Epithelial cell of esophagus (primary cell): ENCODE measurements at regions not wholly inside any gene's neighbourhood (a gene's known extent, or its start where the extent isn't known, plus 50 kb on each side); places are given as distances from the start of the nearest gene placed in this dataset.

Experiments used
- DNase-seq: peaks from one replicate; pipeline ENCODE4 v3.0.0; 2010; ENCODE audit warnings: low read depth
- H3K4me3 ChIP-seq: 2 replicates; pipeline ENCODE4 v1.5.1; 2011; ENCODE audit warnings: mild to moderate bottlenecking, low read length, control low read depth
- TF ChIP-seq, protein P1 (sequence below): IDR thresholded peaks from 2 replicates; pipeline ENCODE4 v1.5.1; 2011; ENCODE audit warnings: low read depth, mild to moderate bottlenecking, low read length, control low read depth, inconsistent platforms; ENCODE audit not compliant: insufficient read depth; ENCODE audit errors: missing control alignments

DNA sequence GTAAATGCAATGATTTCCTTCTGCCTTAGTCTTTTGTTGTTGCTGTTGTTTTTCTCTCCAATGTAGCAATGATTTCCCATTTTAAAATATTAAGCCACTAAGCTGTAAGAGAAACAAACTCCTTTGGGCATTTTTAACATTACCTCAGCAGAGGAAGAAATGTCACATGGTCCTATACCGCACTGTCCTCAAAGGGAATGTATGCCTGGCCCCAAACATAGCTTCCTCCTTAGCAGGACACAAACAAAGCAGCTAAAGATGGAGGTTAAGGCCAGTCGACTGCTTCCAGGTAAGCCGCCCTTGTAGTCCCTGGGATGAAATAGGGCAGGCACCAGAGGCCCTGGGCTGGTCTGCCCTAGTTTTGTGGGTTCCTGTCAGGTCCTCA lies 249.0 kb downstream of the TSHZ3 start:
- H3K4me3 ChIP-seq = no peak overlapping the region
- no peak for DNase-seq
- TF ChIP-seq, protein P1, sequence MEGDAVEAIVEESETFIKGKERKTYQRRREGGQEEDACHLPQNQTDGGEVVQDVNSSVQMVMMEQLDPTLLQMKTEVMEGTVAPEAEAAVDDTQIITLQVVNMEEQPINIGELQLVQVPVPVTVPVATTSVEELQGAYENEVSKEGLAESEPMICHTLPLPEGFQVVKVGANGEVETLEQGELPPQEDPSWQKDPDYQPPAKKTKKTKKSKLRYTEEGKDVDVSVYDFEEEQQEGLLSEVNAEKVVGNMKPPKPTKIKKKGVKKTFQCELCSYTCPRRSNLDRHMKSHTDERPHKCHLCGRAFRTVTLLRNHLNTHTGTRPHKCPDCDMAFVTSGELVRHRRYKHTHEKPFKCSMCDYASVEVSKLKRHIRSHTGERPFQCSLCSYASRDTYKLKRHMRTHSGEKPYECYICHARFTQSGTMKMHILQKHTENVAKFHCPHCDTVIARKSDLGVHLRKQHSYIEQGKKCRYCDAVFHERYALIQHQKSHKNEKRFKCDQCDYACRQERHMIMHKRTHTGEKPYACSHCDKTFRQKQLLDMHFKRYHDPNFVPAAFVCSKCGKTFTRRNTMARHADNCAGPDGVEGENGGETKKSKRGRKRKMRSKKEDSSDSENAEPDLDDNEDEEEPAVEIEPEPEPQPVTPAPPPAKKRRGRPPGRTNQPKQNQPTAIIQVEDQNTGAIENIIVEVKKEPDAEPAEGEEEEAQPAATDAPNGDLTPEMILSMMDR = no peak

DNA sequence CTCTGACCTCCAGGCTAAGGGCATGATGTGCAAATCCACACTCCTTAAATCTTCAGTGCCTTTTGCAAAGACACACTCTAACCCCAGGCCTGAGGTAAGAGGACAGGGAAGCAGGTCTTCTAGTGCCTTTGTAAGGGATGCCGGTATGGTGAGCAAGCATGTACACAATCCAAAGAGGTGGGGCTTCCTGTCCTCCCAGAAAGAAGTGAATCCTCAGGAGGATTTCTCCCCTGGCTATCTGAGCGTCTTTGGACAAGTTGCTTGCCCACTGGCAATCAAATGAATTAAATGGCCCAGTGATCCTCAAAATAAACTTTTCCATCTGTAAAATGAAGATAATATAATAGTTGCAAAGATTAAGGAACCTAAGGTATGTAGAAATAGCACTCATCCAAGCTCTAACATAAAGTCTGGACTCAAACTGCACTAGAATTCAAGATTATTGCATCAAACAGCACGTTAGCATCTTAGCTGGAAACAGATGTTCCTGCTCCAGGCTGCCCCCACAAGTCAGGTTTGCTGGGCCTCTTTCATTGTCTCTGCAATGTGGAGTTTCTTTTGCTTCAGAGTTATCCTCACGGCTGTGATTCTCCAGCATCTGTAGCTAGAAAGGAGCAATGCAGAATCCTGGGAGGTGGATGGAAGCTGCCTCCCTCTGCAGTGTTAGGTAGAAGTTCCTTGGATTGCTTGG lies 249.6 kb downstream of the TSHZ3 start:
- peak; percentile 61 for DNase-seq
- TF ChIP-seq, protein P1 = no peak
- no peak overlapping the region for H3K4me3 ChIP-seq

DNA sequence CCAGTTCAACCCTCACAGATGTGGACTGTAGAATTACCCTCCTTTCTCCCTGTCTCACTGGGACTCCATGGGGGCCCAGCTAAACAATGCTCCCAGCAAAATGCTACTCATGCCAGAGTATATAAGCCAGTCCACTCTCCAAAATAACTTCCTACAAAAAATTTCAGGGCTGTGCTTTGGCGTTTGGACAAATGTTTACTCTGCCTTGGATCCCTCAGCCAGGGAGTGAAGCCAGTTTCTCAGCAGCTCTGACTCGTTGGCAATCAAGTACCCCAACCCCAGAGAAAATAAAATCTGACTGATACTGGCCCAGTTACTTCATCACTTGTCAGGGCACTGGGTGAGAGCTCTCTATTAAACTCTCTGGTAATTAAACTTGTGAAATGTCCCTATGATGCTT lies 250.4 kb downstream of the TSHZ3 start:
- no peak overlapping the region for H3K4me3 ChIP-seq
- DNase-seq = no peak
- TF ChIP-seq, protein P1 = no peak

DNA sequence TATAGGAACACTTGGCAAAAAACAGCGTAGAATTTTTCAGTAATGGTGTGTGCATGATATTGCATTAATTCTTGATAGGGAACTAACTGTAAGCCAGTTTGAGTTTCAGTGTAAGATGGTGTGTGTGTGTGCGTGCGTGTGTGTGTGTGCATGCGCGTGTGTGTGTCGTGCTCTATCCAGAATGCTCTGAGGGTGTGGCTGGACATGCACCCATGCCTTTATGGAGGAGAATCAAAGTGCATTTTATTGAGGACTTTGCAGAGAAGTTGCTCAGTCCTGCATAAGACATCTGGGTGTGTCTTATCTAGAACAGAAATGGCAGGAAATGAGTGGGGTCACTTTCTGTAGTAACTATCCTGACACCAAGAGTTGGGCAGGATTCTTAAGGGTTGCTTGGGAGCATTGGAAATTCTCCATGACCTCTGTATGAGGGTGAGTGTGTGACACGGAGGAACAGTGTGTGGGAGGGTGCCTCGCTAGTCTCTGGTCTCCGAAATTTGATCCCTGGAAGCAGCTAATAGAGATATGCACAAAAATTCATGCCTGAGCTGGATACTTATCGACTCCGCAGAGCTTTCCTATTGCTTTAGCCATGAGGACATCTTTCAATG lies 252.2 kb downstream of the TSHZ3 start:
- no peak overlapping the region for H3K4me3 ChIP-seq
- DNase-seq = no peak
- TF ChIP-seq, protein P1 = no peak

DNA sequence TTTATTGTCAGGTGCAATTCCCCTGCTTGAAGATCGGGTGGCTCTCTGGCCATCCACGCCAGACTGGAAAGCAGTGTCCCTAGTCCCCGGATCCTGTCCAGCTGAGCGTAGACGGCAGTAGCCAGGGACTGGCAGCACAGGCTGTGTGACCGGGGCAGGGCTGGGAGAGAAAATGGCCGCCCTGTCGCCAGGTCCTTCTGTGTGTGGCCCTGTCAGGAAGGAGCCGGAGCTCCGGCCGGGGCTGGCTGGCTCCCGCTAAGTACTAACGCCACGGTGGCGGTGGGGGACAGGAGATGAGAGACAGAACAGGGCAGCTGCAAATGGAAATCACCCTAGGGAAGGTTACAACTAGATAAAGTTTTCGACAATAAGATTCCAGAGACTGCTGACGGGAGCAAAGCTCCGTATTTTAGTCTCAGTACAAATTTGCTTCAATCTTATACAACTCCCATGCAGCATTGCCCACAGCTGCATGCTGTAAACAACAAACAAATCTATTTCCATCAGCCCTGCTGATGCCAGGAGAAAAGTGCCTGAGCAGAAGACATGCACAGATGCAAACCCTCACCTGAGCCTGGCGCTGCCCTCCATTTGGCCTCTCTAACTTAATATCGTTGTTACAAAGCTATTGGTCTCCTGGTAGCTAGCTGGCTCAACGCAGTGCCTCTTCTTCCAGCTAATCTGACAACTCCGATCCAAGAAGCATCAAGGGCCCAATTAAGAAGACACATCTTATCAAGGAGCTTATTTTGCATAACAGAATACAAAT lies 253.0 kb downstream of the TSHZ3 start:
- H3K4me3 ChIP-seq = no peak overlapping the region
- TF ChIP-seq, protein P1 = no peak
- DNase-seq = no peak

DNA sequence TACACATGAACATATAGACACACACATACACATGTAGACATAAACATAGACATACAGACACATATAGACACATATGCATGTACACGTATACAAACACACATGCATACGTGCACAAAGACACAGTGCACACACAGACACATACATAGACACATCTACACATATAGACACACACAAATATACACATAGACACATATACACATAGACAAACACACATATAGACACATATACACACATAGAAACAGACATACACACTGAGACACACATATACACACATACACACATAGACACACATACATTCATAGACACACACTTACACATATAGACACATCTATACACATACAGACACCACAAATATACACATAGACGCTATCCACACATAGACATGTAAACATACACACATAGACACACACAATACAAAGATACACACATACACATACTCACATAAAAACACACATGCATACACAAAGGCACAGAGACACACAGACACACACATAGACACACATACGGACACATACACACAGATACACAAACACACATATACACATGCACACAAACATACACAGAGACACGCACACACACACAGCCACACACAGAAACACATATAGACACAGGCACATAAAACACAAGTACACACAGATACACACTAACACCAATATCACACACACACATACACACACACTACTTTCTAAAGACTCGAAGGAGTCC lies 254.0 kb downstream of the TSHZ3 start:
- TF ChIP-seq, protein P1 = no peak
- no peak for DNase-seq

More for the DNA sequence above, 254.0 kb downstream of the TSHZ3 start:
- H3K4me3 ChIP-seq = no peak overlapping the region
